ENCODE measurements at regions not wholly inside any gene's neighbourhood (a gene's known extent, or its start where the extent isn't known, plus 50 kb on each side); places are given as distances from the start of the nearest gene placed in this dataset.

DNA sequence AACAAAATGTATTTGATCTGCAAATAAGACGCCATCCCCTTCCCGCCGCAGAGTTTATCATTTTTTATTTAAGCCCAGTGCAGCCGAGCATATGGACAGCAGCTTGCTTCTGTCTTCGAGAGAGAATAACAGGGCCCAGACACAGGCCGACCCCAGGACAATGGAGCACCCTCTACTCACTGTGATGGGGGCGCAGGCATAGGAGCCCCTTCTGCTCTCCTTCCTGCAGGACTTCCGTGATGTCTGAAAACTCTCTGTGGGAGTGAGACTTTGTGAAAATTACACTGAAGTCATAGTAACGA is 134.8 kb downstream of the OAT start:
- DNase-seq (ENCODE audit: low spot score), result no peak
- in situ Hi-C loops (cut with MboI; ENCODE audit: low pct_unique_long_range_greater_than_20kb, low sequenced_read_pairs, unreplicated experiment), result no loop called here
- TF ChIP-seq, protein P1, sequence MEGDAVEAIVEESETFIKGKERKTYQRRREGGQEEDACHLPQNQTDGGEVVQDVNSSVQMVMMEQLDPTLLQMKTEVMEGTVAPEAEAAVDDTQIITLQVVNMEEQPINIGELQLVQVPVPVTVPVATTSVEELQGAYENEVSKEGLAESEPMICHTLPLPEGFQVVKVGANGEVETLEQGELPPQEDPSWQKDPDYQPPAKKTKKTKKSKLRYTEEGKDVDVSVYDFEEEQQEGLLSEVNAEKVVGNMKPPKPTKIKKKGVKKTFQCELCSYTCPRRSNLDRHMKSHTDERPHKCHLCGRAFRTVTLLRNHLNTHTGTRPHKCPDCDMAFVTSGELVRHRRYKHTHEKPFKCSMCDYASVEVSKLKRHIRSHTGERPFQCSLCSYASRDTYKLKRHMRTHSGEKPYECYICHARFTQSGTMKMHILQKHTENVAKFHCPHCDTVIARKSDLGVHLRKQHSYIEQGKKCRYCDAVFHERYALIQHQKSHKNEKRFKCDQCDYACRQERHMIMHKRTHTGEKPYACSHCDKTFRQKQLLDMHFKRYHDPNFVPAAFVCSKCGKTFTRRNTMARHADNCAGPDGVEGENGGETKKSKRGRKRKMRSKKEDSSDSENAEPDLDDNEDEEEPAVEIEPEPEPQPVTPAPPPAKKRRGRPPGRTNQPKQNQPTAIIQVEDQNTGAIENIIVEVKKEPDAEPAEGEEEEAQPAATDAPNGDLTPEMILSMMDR (IDR thresholded peaks at IDR 0.05; ENCODE audit: extremely low read depth, insufficient read depth, missing control alignments), result no peak

DNA sequence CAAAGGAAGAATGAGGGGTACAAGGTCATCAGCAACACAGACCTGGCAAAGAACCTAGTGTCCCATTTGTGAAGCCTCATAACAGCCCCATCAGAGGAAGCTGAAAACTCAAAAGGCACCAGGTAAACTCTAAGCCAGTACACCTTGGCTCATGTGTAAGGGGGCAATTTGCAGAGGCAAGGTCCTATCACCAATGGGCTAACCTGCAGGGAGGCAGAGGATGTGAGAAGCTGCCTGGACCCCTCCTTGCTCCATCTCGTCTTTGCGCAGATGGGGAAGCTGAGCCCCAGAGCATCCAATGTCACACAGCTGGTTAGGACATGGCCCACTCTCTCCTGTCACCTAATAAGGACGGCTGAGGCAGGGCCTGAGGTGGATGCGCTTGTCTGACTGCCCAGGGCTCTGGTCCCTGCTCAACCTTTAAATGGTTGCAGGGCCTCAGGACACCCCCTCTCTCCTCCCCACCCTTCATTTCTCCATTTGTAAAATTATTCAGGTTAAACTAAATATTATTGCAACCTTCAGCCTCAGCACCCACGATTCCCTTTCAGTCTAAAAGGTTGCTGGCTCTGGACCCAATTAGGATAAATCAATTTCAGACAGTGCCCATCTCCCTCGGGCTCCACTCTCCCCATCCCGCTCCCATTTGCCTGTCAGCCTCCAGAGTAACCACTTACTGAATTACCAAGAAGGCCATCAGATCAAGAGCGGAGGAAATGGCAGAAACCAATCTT is 135.3 kb downstream of the OAT start:
- in situ Hi-C loops (cut with MboI; ENCODE audit: low pct_unique_long_range_greater_than_20kb, low sequenced_read_pairs, unreplicated experiment), result no loop called here
- TF ChIP-seq, protein P1 (IDR thresholded peaks at IDR 0.05; ENCODE audit: extremely low read depth, insufficient read depth, missing control alignments), result no peak
- DNase-seq (ENCODE audit: low spot score), result no peak

DNA sequence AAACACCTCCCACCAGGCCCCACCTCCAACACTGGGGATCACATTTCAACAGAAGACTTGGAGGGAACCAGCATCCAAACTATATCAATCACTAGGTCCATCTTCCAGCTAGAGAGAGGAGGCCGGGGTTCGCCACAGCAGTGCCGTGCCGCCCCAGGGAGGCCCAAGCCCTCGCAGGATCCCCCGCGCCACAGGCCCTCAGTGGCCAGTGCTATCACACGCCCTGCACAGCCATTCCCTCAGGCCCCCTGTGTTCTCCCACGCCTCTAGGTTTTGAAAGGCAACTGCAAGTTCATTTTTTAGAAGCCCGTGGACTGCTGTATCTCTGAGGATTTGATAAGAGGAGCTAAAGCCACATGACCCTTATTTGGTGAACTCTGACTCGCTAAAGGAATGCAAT is 136.4 kb downstream of the OAT start:
- in situ Hi-C loops (cut with MboI; ENCODE audit: low pct_unique_long_range_greater_than_20kb, low sequenced_read_pairs, unreplicated experiment), result no loop called here

DNA sequence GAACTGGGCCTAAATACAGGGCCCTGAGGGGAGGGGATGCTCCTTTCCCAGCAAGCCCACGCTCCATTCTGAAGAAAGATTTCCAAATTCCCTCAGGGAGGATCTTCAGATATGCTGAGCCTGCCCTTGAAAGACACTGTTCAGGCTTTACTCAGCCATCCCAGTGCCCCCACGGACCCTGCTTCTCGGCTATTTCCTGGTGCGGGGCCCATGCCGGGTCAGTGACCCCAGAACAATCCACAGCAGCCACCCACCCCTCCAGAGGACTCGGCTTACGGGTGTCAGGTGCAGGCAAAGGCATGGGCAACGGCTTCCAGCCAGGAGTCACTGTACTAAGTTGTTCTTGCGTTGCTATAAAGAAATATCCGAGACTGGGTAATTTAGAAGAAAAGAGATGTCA is 137.1 kb downstream of the OAT start:
- in situ Hi-C loops (cut with MboI; ENCODE audit: low pct_unique_long_range_greater_than_20kb, low sequenced_read_pairs, unreplicated experiment), result no loop called here
- no peak for DNase-seq (ENCODE audit: low spot score)
- TF ChIP-seq, protein P1 (IDR thresholded peaks at IDR 0.05; ENCODE audit: extremely low read depth, insufficient read depth, missing control alignments), result no peak

More for the DNA sequence above, 136.4 kb downstream of the OAT start:
- DNase-seq (ENCODE audit: low spot score), result no peak
- TF ChIP-seq, protein P1 (IDR thresholded peaks at IDR 0.05; ENCODE audit: extremely low read depth, insufficient read depth, missing control alignments), result no peak

DNA sequence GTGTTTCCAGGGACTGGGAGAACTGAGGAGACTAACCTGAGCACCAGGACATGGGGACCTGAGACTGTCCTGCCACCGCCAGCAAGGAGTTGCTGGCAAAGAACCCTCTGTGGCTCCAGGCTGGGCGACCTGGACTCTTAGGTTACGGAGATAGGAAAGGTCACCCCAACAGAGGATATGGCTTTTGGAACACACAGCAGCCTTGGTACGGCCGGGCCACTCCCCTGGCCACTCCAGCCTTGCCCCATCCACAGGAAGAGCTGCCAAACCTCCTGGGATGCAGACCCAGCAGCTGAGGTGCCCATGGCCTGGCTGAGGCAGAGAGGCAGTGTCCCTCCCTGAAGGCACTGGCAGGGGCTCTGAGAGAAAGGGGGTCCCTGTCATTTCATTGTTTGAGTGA is 137.8 kb downstream of the OAT start:
- TF ChIP-seq, protein P1 (IDR thresholded peaks at IDR 0.05; ENCODE audit: extremely low read depth, insufficient read depth, missing control alignments), result no peak
- in situ Hi-C loops (cut with MboI; ENCODE audit: low pct_unique_long_range_greater_than_20kb, low sequenced_read_pairs, unreplicated experiment), result no loop called here
- DNase-seq (ENCODE audit: low spot score), result no peak

DNA sequence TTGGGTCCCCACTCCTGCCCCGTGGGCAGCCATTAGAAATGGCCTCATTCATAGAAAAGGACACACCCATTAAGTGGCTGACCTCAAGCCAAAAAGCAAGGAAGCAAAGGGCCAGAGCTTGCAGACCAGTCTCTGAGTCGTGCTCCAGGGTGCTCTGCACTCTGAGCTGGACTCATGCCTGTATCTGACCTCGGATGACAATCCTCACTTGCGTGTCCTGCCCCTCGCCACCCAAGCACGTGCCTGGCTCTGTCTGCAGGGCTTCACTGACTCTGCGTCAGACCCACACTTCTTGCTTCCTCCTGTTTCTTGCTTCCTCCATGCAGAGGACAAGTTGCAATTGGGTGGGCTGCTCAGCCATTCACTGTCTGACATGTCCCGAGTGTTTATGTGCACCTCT is 138.8 kb downstream of the OAT start:
- in situ Hi-C loops (cut with MboI; ENCODE audit: low pct_unique_long_range_greater_than_20kb, low sequenced_read_pairs, unreplicated experiment), result no loop called here
- no peak for DNase-seq (ENCODE audit: low spot score)
- TF ChIP-seq, protein P1 (IDR thresholded peaks at IDR 0.05; ENCODE audit: extremely low read depth, insufficient read depth, missing control alignments), result no peak
